ELR (cell line): ENCODE measurements at regions not wholly inside any gene's neighbourhood (a gene's known extent, or its start where the extent isn't known, plus 50 kb on each side); places are given as distances from the start of the nearest gene placed in this dataset.
A peak's percentile ranks its signal among the peaks of the same experiment; 100 is the strongest.
"Not testable (repeated sequence)": the region's sequence is repeated elsewhere in the genome, so short reads cannot be mapped to it uniquely, and the experiment has no call there.

Experiments used
- DNase-seq: peaks from one replicate; pipeline ENCODE4 v3.0.0-alpha.2; 2015; ENCODE audit warnings: low read depth

- not testable (repeated sequence) for DNase-seq
Observed at GRCh38 chr5:125691738-125692530, 731.3 kb upstream of the GRAMD2B start.

- no peak for DNase-seq
Observed at GRCh38 chr5:125695996-125696655, 727.1 kb upstream of the GRAMD2B start.

- peak; percentile 62 for DNase-seq
Observed at GRCh38 chr5:125696762-125697161, 726.4 kb upstream of the GRAMD2B start.

GRCh38 chr5:125698420-125698819, 724.8 kb upstream of the GRAMD2B start:
- DNase-seq, result no peak

GRCh38 chr5:125699860-125700259, 723.3 kb upstream of the GRAMD2B start:
- no peak for DNase-seq

- DNase-seq, result no peak
Observed at GRCh38 chr5:125700380-125700861, 722.8 kb upstream of the GRAMD2B start.

- DNase-seq, result no peak
Observed at GRCh38 chr5:125703616-125704015, 719.6 kb upstream of the GRAMD2B start.

GRCh38 chr5:125704888-125705287, 718.3 kb upstream of the GRAMD2B start:
- no peak for DNase-seq

- DNase-seq, result no peak
Observed at GRCh38 chr5:125708583-125708982, 714.6 kb upstream of the GRAMD2B start.

- no peak for DNase-seq
Observed at GRCh38 chr5:125710745-125711144, 712.5 kb upstream of the GRAMD2B start.

- no peak for DNase-seq
Observed at GRCh38 chr5:125712397-125712796, 710.8 kb upstream of the GRAMD2B start.

GRCh38 chr5:125713109-125713805, 710.0 kb upstream of the GRAMD2B start:
- DNase-seq, result peak; percentile 6

- DNase-seq, result no peak
Observed at GRCh38 chr5:125715216-125715615, 708.0 kb upstream of the GRAMD2B start.

- peak; percentile 63 for DNase-seq
Observed at GRCh38 chr5:125717209-125717608, 706.0 kb upstream of the GRAMD2B start.

GRCh38 chr5:125719681-125720347, 703.4 kb upstream of the GRAMD2B start:
- no peak for DNase-seq

GRCh38 chr5:125720348-125720685, 702.9 kb upstream of the GRAMD2B start:
- no peak for DNase-seq

- DNase-seq, result no peak
Observed at GRCh38 chr5:125720721-125721120, 702.5 kb upstream of the GRAMD2B start.

- no peak for DNase-seq
Observed at GRCh38 chr5:125722550-125722949, 700.7 kb upstream of the GRAMD2B start.

GRCh38 chr5:125725691-125726090, 697.5 kb upstream of the GRAMD2B start:
- no peak for DNase-seq

- DNase-seq, result no peak
Observed at GRCh38 chr5:125743939-125744338, 679.3 kb upstream of the GRAMD2B start.

GRCh38 chr5:125746917-125747316, 676.3 kb upstream of the GRAMD2B start:
- no peak for DNase-seq

GRCh38 chr5:125750147-125750860, 672.9 kb upstream of the GRAMD2B start:
- DNase-seq, result no peak
